HEK293T (cell line): ENCODE measurements at regions not wholly inside any gene's neighbourhood (a gene's known extent, or its start where the extent isn't known, plus 50 kb on each side); places are given as distances from the start of the nearest gene placed in this dataset.

ENCODE experiments used
- CTCF ChIA-PET: fragments of 350-600 bp; formaldehyde crosslinking; extraction: SDS; loops from one replicate; lab custom pipeline; 2021; ENCODE audit warnings: antibody characterized with exemption, inconsistent platforms; lab: Yijun Ruan, JAX
- POLR2A ChIA-PET: fragments of 350-600 bp; formaldehyde crosslinking; extraction: SDS; loops from one replicate; lab custom pipeline; 2020; ENCODE audit warnings: antibody characterized with exemption, inconsistent platforms; lab: Yijun Ruan, JAX
- DNase-seq: peaks from one replicate; pipeline ENCODE4 v3.0.0; 2012; ENCODE audit warnings: mixed read lengths; ENCODE audit errors: extremely low spot score
- ARNT ChIP-seq: fragments of 450-650 bp; IDR thresholded peaks from 2 replicates; pipeline ENCODE4 v1.6.1; 2017; ENCODE audit warnings: mild to moderate bottlenecking
- BHLHE40 ChIP-seq: fragments of 450-650 bp; IDR thresholded peaks from 2 replicates; pipeline ENCODE4 v1.6.1; 2016; ENCODE audit warnings: mild to moderate bottlenecking, moderate library complexity, borderline replicate concordance
- CTBP1 ChIP-seq: fragments of 450-650 bp; IDR thresholded peaks from 2 replicates; pipeline ENCODE4 v1.6.1; 2016; ENCODE audit warnings: borderline replicate concordance
- ELF4 ChIP-seq: fragments of 450-650 bp; IDR thresholded peaks from 2 replicates; pipeline ENCODE4 v1.6.1; 2017; ENCODE audit warnings: antibody characterized with exemption
- FOXA1 ChIP-seq: fragments of 450-650 bp; IDR thresholded peaks from 2 replicates; pipeline ENCODE4 v1.6.1; 2016; ENCODE audit warnings: mild to moderate bottlenecking
- FOXK2 ChIP-seq: fragments of 450-650 bp; IDR thresholded peaks from 2 replicates; pipeline ENCODE4 v1.6.1; 2016; ENCODE audit warnings: mild to moderate bottlenecking
- FOXM1 ChIP-seq: fragments of 450-650 bp; IDR thresholded peaks from 2 replicates; pipeline ENCODE4 v1.6.1; 2017; ENCODE audit warnings: mild to moderate bottlenecking, borderline replicate concordance
- HDGF ChIP-seq: fragments of 450-650 bp; IDR thresholded peaks from 2 replicates; pipeline ENCODE4 v1.6.1; 2017; ENCODE audit warnings: antibody characterized with exemption, borderline replicate concordance
- L3MBTL2 ChIP-seq: fragments of 450-650 bp; conservative IDR thresholded peaks from 2 replicates; pipeline ENCODE4 v1.6.1; 2016; ENCODE audit warnings: mild to moderate bottlenecking
- LEF1 ChIP-seq: fragments of 450-650 bp; IDR thresholded peaks from 2 replicates; pipeline ENCODE4 v1.6.1; 2017; ENCODE audit warnings: mild to moderate bottlenecking, borderline replicate concordance
- NFRKB ChIP-seq: fragments of 450-650 bp; IDR thresholded peaks from 2 replicates; pipeline ENCODE4 v1.6.1; 2016; ENCODE audit warnings: mild to moderate bottlenecking, moderate library complexity
- SP1 ChIP-seq: fragments of 450-650 bp; IDR thresholded peaks from 2 replicates; pipeline ENCODE4 v1.6.1; 2017
- SUZ12 ChIP-seq: fragments of 450-650 bp; IDR thresholded peaks from 2 replicates; pipeline ENCODE4 v1.6.1; 2016; ENCODE audit warnings: mild to moderate bottlenecking
- TARDBP ChIP-seq: fragments of 450-650 bp; IDR thresholded peaks from 2 replicates; pipeline ENCODE4 v1.6.1; 2016
- ZNF384 ChIP-seq: fragments of 450-650 bp; IDR thresholded peaks from 2 replicates; pipeline ENCODE4 v1.6.1; 2016
- TF ChIP-seq, protein P1 (sequence below): fragments of 450-650 bp; IDR thresholded peaks from 2 replicates; pipeline ENCODE4 v1.6.1; 2016

DNA sequence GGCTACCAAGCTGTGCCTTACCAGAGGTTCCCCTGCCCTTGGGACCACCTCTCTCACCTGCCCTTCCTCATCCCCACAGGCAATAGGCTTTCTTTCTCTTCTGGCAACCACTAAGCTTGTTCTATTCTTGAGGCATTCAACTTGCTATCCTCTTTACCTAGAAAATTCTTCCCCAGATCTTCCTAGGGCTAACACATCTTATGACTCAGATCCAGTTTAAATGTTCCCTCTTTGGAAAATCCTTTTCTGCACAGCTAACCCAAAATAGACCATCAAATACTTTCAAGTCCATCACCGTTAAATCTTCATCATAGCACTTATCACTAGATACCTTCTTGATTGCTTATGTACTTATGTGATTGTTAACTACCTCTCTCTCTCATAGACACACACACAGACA lies 93.7 kb downstream of the ENC1 start:
- no peak for DNase-seq
- ChIA-PET POLR2A (no interaction called here), CTCF (no interaction called here)
- TF ChIP-seq FOXA1 = no peak
- no peak for TF ChIP-seq SP1
- TF ChIP-seq, protein P1, sequence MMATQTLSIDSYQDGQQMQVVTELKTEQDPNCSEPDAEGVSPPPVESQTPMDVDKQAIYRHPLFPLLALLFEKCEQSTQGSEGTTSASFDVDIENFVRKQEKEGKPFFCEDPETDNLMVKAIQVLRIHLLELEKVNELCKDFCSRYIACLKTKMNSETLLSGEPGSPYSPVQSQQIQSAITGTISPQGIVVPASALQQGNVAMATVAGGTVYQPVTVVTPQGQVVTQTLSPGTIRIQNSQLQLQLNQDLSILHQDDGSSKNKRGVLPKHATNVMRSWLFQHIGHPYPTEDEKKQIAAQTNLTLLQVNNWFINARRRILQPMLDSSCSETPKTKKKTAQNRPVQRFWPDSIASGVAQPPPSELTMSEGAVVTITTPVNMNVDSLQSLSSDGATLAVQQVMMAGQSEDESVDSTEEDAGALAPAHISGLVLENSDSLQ = no peak
- TF ChIP-seq NFRKB = no peak
- TF ChIP-seq CTBP1 = no peak
- TF ChIP-seq HDGF = no peak
- no peak for TF ChIP-seq FOXM1
- no peak for TF ChIP-seq ARNT
- no peak for TF ChIP-seq SUZ12
- TF ChIP-seq BHLHE40 = no peak
- TF ChIP-seq L3MBTL2 = no peak
- no peak for TF ChIP-seq FOXK2
- no peak for TF ChIP-seq ELF4
- no peak for TF ChIP-seq ZNF384
- TF ChIP-seq LEF1 = no peak
- no peak for TF ChIP-seq TARDBP

DNA sequence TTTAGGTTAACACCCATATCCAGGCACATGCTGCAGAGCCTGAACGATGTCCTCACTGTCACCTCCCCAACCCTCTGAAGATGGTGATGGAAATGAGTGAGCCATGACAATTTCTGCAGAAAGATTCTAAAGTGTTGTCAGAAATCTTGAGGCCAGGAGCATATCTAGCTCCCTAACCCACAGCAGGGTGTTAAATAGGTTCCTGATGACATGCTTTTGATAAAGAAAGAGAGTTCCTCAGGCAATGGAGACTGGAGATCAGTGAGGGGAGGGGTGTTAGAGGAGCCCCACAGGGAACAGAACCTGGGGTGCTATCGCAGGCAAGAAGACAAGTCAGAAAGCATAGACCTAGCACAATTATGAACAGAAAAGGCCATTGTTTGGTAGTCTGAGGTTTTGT lies 95.7 kb downstream of the ENC1 start:
- TF ChIP-seq TARDBP = no peak
- no peak for TF ChIP-seq CTBP1
- TF ChIP-seq SP1 = no peak
- TF ChIP-seq HDGF = no peak
- TF ChIP-seq, protein P1 = no peak
- no peak for TF ChIP-seq ELF4
- TF ChIP-seq SUZ12 = no peak
- no peak for TF ChIP-seq L3MBTL2
- TF ChIP-seq FOXA1 = no peak
- no peak for TF ChIP-seq FOXK2
- no peak for TF ChIP-seq ARNT
- TF ChIP-seq LEF1 = no peak
- TF ChIP-seq BHLHE40 = no peak
- no peak for TF ChIP-seq ZNF384
- ChIA-PET POLR2A (no interaction called here), CTCF (interaction anchor here (0.7 kb wide), 1 partner anchor 67 kb away, joined by 3 read pairs; no protein-coding TSS in a partner anchor)
- DNase-seq = no peak

DNA sequence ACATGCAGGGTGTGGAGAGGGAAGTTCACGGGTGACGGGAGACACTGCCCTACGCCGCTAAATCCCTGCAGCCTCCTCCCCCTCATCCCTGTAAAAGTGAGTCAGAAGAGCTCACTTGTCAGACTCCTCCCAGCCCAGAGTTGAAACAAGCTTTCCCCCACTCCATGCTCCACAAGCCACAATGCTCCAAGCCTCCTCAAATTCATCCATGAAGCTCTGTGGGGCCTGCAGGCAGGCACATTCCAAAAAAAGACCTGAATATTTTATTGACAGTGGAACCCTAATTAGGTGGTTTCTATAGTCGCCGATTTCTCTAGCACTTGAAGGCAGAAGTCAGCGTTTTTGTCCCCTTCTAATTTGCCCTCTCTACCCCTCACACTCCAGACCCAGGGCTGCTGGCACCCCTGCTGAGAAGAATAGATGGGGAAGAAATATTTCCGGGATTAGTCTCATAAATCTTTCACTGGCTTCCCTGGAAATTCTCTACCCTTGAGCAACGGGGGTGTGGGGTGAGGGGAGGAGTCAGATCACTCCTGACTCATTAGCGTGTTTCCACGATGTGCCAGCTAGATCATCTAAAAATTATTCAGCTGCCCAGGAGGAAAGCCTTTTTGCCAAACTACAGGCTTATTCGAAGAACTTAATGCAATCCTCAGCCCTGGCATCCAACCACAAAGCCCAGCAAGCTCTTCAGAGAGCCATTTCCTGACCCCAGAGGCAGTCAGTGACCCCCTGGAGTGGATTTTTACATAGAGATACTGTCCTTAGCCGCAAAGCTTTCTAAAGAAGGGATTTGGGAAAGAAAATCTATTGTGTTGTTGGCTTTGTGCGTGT lies 97.1 kb downstream of the ENC1 start:
- TF ChIP-seq SP1 (no peak), FOXA1 (no peak), ELF4 (no peak), L3MBTL2 (0 out of 2 replicates have a peak, but pooled peaks have one; percentile 30)
- TF ChIP-seq, protein P1 = peak; percentile 76
- ChIA-PET POLR2A (interaction anchor here (1.0 kb wide), 1 partner anchor 24 kb away, joined by 3 read pairs; no protein-coding TSS in a partner anchor), CTCF (no interaction called here)
- peak; percentile 51 for DNase-seq

DNA sequence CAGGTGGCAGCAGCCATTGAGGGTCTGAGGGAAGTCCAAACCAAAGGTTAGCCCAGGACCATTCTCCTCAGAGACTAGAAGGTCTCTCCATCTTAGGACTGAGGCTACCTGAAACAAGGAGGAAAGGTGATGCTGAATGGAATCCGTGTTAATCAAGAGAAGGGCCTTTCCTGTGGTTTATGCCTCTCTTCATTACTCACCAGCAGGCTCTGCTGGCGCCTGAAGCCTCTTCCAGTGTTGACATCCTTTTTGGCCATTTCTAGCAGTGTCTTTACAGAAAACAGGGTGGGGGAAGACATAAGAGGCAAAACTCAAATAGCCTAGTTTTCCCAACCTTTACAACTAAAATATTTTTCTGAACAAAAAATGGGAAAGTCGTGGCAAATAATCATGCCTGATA lies 98.0 kb downstream of the ENC1 start:
- TF ChIP-seq TARDBP (no peak), L3MBTL2 (no peak), FOXK2 (no peak), NFRKB (no peak), FOXA1 (no peak), HDGF (no peak), ARNT (no peak), SUZ12 (no peak), BHLHE40 (no peak), SP1 (no peak), FOXM1 (no peak)
- TF ChIP-seq, protein P1 = no peak
- POLR2A ChIA-PET = no interaction called here
- no peak for DNase-seq
- CTCF ChIA-PET = no interaction called here

DNA sequence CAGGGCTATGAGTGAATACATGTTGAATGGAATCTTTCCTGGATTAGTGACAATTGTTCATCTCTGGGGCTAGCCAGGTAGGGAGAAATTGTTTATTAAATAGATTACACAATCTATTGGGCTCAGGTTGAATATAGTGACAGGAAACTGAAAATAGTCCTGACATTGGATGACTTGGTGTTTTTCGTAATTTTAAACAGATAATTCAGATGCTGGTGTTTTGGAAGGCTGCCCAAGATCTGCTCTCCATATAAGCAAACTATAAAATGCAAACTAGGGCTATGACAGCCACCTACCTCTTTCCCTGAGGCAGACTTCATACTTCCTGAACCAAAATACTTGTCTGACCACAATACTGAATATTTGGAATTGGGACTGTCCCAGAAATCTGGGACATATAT lies 99.1 kb downstream of the ENC1 start:
- ChIA-PET CTCF (interaction anchor here (0.6 kb wide), 1 partner anchor 62 kb away, joined by 3 read pairs; no protein-coding TSS in a partner anchor), POLR2A (interaction anchor here (1.1 kb wide), 1 partner anchor 92 kb away, joined by 3 read pairs; no protein-coding TSS in a partner anchor)
- TF ChIP-seq CTBP1 = no peak
- TF ChIP-seq FOXK2 = no peak
- TF ChIP-seq FOXM1 = no peak
- TF ChIP-seq ZNF384 = no peak
- no peak for TF ChIP-seq FOXA1
- TF ChIP-seq SP1 = no peak
- TF ChIP-seq NFRKB = no peak
- TF ChIP-seq LEF1 = no peak
- TF ChIP-seq HDGF = no peak
- no peak for TF ChIP-seq TARDBP
- TF ChIP-seq, protein P1 = no peak
- TF ChIP-seq L3MBTL2 = no peak
- no peak for TF ChIP-seq SUZ12
- no peak for TF ChIP-seq BHLHE40
- no peak for TF ChIP-seq ARNT
- no peak for TF ChIP-seq ELF4
- DNase-seq = no peak
